HG03159 (cell line): ENCODE measurements at regions not wholly inside any gene's neighbourhood (a gene's known extent, or its start where the extent isn't known, plus 50 kb on each side); places are given as distances from the start of the nearest gene placed in this dataset.
"Not testable (repeated sequence)": the region's sequence is repeated elsewhere in the genome, so short reads cannot be mapped to it uniquely, and the experiment has no call there.

Source experiments
- ATAC-seq: cut with Tn5 transposase; IDR thresholded peaks from one replicate; pipeline ENCODE4 v1.9.1; 2021; ENCODE audit warnings: mild to moderate bottlenecking, moderate library complexity; ENCODE audit not compliant: unreplicated experiment

- ATAC-seq: not testable (repeated sequence)
Measured at GRCh38 chr7:110514975-110515551, 575.9 kb upstream of the LRRN3 start.

- ATAC-seq: no peak
Measured at GRCh38 chr7:110519851-110520250, 571.1 kb upstream of the LRRN3 start.

GRCh38 chr7:110521357-110521911 lies 569.5 kb upstream of the LRRN3 start:
- no peak for ATAC-seq

GRCh38 chr7:110522061-110522760 lies 568.7 kb upstream of the LRRN3 start:
- ATAC-seq: no peak

- no peak for ATAC-seq
Measured at GRCh38 chr7:110522761-110523200, 568.1 kb upstream of the LRRN3 start.

DNA sequence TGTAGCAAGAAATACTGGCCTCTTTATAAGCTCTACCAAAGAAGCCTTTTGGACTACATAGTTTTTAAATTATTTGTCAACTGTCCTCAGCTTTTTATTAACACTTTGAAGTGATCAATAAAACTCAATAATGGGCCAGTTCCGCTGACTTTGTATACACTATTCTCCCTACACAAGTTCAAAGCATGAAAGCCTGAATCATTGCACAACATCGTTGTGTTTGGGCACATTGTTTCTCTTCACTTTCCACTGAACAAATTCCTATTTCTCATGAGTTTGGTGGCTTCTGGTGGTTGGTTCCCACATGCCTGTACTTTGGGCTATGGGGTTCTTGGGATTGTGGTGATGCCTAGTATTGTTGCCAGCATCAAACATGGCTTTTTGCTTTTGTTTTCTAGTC lies 561.8 kb upstream of the LRRN3 start:
- no peak for ATAC-seq

GRCh38 chr7:110531186-110531585 lies 559.7 kb upstream of the LRRN3 start:
- no peak for ATAC-seq

- ATAC-seq: no peak
Measured at GRCh38 chr7:110534241-110534931, 556.5 kb upstream of the LRRN3 start.

GRCh38 chr7:110539216-110539615 lies 551.7 kb upstream of the LRRN3 start:
- ATAC-seq: no peak

- ATAC-seq: no peak
Measured at GRCh38 chr7:110541962-110542361, 549.0 kb upstream of the LRRN3 start.

- no peak for ATAC-seq
Measured at GRCh38 chr7:110544194-110544593, 546.7 kb upstream of the LRRN3 start.

DNA sequence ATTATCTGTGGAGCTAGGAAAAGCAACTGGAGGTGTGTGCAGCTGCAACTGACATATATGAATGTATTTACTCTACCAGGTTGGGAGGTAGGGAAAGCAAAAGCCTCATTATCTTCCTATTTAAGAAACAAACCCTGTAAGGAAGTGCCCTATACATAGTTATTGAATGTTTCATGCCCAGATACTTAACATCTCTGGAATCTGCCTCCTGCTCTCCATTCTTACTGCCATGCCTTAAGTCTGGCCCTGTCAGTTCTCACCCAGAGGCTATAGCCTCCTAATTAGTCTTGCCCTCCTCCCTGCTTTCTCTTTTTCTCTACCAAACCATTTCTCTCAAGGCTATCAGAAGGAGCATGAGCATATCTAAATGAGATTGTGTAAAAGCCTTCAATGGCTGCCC lies 542.6 kb upstream of the LRRN3 start:
- no peak for ATAC-seq

DNA sequence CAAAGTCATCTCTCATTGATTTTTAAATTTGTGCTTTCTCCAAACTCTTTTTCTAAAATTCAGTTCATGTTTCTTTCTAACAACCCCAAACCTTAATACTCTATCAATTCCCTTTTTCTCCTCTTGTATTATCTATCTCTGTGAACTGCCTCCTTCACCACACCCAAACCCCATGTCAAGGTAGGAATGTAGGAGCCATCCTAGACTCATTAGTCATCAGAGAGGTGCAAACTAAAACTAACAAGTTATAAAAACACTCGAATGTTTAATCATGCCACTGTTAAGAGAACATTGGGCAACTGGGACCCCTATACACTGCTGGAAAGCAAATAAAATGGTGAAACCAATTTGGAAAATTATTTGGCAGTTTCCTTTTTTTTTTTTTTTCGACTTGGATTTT lies 533.8 kb upstream of the LRRN3 start:
- ATAC-seq: no peak

DNA sequence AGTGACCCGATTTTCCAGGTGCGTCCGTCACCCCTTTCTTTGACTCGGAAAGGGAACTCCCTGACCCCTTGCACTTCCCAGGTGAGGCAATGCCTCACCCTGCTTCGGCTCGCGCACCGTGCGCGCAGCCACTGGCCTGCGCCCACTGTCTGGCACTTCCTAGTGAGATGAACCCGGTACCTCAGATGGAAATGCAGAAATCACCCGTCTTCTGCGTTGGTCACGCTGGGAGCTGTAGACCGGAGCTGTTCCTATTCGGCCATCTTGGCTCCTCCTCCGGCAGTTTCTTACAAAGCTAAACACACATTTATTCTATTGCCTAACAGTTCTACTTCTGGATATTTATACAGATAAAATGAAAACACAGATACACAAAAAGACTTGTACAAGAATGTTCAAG lies 527.6 kb upstream of the LRRN3 start:
- not testable (repeated sequence) for ATAC-seq

DNA sequence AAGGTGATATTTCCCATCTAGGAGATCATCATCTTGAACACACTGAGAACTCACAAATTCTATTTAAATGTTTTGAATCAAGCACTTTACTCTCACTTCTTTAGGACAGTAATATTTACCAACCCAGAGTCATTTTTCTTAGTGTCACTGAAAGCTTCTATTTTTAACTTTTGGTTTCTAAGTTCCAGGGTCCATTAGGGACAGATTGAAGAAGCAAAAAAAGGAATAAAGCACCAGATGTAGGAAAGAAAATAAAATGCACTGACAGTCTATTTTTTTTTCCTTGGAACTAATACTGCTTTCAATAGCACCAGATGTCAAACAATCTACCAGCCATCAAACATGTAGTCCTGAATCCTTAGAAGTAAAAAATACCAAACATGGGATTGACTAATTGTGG lies 526.7 kb upstream of the LRRN3 start:
- ATAC-seq: no peak

- no peak for ATAC-seq
Measured at GRCh38 chr7:110568388-110568787, 522.5 kb upstream of the LRRN3 start.

DNA sequence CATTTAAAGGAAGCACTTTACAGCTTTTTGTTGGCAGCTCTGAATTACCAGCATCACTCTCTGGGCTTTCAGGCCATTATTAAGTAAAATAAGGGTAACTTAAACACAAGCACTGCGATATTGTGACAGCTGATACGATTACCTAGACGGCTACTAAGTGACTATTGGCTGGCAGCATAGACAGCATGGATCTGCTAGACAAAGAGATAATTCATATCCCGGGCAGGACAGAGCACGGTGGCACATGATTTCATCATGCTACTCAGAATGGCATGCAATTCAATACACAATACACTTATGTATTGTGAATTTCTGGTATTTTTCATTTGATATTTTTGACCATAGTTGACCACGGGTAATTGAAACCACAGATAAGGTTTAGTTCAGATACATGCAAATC lies 522.0 kb upstream of the LRRN3 start:
- ATAC-seq: no peak

GRCh38 chr7:110569486-110570205 lies 521.3 kb upstream of the LRRN3 start:
- ATAC-seq: no peak

DNA sequence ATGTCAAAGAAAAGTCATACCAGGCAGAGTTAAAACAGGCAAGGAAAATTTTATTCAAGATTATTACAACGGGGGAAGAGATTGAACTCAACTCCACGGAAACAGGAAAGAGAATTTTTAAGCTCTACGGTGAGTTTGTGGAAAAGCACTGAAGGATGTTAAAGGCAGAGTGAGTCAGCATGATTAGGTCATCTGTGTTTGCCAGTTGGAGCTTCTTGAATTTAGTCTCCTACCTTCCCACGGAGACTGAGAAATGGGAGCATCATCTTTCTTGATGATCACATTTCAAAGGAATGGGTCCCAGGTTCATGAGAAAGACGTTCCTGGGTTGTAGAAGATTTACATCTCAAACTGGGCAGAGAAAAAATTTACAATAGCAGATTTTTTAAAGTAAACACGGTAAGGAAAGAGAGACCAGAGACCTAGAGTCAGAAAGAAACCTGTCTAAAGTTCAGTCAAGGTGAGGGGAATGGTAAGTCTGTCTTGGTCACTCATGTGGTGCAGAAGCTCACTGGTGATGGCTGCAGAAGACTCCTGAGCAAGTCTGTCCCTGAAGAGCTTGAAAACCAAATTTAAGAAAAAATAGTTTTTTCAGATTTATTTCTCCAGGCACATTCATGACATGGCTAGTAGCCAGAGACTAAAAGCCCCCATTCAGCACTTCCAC lies 516.9 kb upstream of the LRRN3 start:
- no peak for ATAC-seq

- no peak for ATAC-seq
Measured at GRCh38 chr7:110587294-110587693, 503.6 kb upstream of the LRRN3 start.

GRCh38 chr7:110590415-110590814 lies 500.5 kb upstream of the LRRN3 start:
- no peak for ATAC-seq
